Bronchial epithelial cell (primary cell): ENCODE measurements at regions not wholly inside any gene's neighbourhood (a gene's known extent, or its start where the extent isn't known, plus 50 kb on each side); places are given as distances from the start of the nearest gene placed in this dataset.

Source experiments
- DNase-seq: peaks from one replicate; pipeline ENCODE4 v3.0.0-alpha.2; 2010; ENCODE audit warnings: low read depth
- FAIRE-seq: peaks from 2 replicates; lab custom pipeline; 2011; peaks lifted over from hg19 to GRCh38; lab: Jason Lieb, UNC
- H3K27me3 ChIP-seq: 2 replicates; pipeline ENCODE4 v1.5.1; 2011; ENCODE audit warnings: low read length; ENCODE audit not compliant: control insufficient read depth, insufficient read depth
- H3K36me3 ChIP-seq: 2 replicates; pipeline ENCODE4 v1.5.1; 2011; ENCODE audit warnings: low read length; ENCODE audit not compliant: control insufficient read depth, insufficient read depth
- H3K4me3 ChIP-seq: 2 replicates; pipeline ENCODE4 v1.5.1; 2011; ENCODE audit warnings: mild to moderate bottlenecking, low read depth, low read length, control low read depth
- CTCF ChIP-seq: IDR thresholded peaks from 2 replicates; pipeline ENCODE4 v1.5.1; 2011; ENCODE audit warnings: mild to moderate bottlenecking, moderate library complexity, low read length, control low read depth, inconsistent platforms; ENCODE audit not compliant: insufficient read depth, severe bottlenecking

DNA sequence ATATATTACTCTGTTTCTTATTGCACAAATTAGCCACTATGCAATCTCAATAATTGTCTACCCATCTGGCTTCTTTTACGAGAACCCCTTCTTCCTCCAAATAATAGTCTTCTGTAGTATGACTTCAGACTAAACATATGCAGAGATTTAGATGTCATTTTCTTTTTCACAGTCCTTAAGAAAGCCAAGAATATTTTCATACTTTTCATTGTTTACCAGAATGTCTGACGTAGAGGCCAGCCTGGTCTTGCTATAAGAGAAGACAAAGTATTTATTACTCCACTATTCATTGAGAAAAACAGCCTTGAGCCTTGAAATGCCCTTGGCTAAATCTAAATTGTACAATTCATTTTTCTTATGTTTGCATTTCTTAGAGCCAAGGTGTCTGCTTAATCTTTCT is 714.9 kb upstream of the CXADR start:
- TF ChIP-seq CTCF: no peak
- Histone ChIP-seq H3K36me3 (no peaks in the 10 kb centered on the region), H3K4me3 (no peak overlapping the region), H3K27me3 (no peaks in the 10 kb centered on the region)
- FAIRE-seq: no peak
- no peak for DNase-seq

- DNase-seq (no peak), FAIRE-seq (no peak)
- no peaks in the 10 kb centered on the region for H3K36me3 ChIP-seq
- H3K4me3 ChIP-seq: no peak overlapping the region
- TF ChIP-seq CTCF: no peak
- no peaks in the 10 kb centered on the region for H3K27me3 ChIP-seq
These were observed 712.1 kb upstream of the CXADR start for GRCh38 chr21:16800536-16801275.

DNA sequence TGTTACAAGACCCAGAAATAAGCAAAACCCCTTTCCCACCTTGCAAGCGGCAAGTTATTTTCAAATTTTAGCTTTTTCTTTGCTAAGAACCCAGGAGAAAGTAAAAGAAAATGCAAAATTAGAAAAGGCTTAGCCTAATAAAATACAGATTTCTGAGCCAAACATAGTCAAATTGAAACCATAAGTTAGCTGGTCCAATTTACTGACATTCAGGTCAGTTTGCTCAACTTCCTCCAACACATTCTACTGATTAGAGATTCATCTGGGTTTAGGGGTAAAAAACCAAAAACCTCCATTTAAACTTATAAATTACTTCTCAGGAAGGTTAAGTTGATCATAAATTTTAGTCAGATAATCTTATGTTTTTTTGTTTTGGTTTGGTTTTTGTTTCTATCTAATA is 701.8 kb upstream of the CXADR start:
- Histone ChIP-seq H3K4me3 (no peak overlapping the region), H3K27me3 (no peaks in the 10 kb centered on the region), H3K36me3 (no peaks in the 10 kb centered on the region)
- FAIRE-seq (no peak), DNase-seq (no peak)
- TF ChIP-seq CTCF: no peak

GRCh38 chr21:16811970-16812369 is 700.9 kb upstream of the CXADR start:
- no peak for FAIRE-seq
- H3K27me3 ChIP-seq: no peaks in the 10 kb centered on the region

DNA sequence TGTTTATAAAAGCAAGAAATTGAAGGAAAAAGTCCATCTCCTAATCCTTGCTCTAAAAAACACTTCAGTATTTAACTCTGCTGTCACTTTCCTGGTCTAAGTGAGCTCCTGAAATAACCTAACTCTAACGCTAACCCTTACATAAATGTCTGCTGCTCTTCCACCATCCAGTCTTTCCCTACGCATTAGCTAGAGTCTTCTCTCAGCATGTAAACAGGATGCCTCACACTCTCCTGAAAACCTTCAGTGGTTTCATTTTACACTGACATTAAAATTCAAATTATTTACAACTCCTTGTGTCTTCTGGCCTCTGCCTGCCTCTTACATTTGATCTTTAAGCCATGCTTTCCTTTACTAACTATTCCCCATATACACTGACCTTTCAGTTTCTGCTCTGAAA is 697.6 kb upstream of the CXADR start:
- FAIRE-seq (no peak), DNase-seq (no peak)
- no peaks in the 10 kb centered on the region for H3K27me3 ChIP-seq
- no peaks in the 10 kb centered on the region for H3K36me3 ChIP-seq
- H3K4me3 ChIP-seq: no peak overlapping the region
- TF ChIP-seq CTCF: no peak

More at GRCh38 chr21:16811970-16812369, 700.9 kb upstream of the CXADR start:
- no peak overlapping the region for H3K4me3 ChIP-seq
- TF ChIP-seq CTCF: no peak
- no peak for DNase-seq
- H3K36me3 ChIP-seq: no peaks in the 10 kb centered on the region

DNA sequence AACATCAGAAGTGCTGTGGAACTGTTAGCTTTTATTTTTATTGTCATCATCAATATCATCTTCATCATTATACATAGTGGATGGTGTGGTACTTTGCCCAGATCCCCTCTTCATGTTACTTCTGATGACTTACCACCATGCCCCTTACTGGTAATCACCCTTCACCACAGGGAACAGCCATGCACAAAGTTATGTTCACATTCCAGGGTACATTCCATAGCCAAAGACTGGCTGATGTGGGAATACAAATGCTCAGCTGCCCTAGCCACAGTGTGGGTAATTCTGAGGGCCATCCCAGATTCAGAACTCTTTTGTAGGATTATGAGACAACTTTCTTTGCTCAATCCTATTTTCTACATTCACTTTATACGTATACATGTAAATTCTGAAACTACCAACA is 691.3 kb upstream of the CXADR start:
- no peaks in the 10 kb centered on the region for H3K36me3 ChIP-seq
- TF ChIP-seq CTCF: no peak
- no peak overlapping the region for H3K4me3 ChIP-seq
- H3K27me3 ChIP-seq: no peaks in the 10 kb centered on the region
- FAIRE-seq (no peak), DNase-seq (no peak)
